ENCODE measurements at regions not wholly inside any gene's neighbourhood (a gene's known extent, or its start where the extent isn't known, plus 50 kb on each side); places are given as distances from the start of the nearest gene placed in this dataset.

GRCh38 chr9:1421436-1421835 is 371.3 kb downstream of the DMRT2 start:
- CTCF ChIA-PET = no interaction called here
- no peak for DNase-seq (ENCODE audit: low read depth, low spot score)
- TF ChIP-seq, protein P1, sequence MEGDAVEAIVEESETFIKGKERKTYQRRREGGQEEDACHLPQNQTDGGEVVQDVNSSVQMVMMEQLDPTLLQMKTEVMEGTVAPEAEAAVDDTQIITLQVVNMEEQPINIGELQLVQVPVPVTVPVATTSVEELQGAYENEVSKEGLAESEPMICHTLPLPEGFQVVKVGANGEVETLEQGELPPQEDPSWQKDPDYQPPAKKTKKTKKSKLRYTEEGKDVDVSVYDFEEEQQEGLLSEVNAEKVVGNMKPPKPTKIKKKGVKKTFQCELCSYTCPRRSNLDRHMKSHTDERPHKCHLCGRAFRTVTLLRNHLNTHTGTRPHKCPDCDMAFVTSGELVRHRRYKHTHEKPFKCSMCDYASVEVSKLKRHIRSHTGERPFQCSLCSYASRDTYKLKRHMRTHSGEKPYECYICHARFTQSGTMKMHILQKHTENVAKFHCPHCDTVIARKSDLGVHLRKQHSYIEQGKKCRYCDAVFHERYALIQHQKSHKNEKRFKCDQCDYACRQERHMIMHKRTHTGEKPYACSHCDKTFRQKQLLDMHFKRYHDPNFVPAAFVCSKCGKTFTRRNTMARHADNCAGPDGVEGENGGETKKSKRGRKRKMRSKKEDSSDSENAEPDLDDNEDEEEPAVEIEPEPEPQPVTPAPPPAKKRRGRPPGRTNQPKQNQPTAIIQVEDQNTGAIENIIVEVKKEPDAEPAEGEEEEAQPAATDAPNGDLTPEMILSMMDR (IDR thresholded peaks at IDR 0.05; ENCODE audit: insufficient read depth, low read length, missing control alignments) = no peak
- H3K4me3 ChIP-seq (ENCODE audit: low read depth, low read length) = no peak overlapping the region
- POLR2A ChIA-PET = no interaction called here

DNA sequence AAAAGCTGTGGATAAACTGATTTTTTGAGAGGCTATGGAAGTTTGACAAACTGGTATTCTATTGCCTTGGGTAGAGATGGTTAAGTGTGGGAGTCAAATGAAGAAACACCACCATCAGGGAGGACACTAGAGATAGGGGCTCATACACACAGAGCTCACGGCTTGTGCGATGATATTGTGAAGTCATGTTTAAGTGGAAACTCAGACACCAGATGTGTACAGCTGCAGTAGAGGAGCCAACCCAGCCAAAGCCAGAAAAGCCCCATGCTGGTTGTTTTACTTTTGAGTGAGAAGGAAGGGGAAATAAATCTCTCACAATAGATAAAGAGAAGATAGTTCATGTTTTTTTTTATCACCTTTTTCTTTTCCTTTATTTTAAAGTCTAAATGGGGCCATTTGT is 377.7 kb downstream of the DMRT2 start:
- TF ChIP-seq, protein P1 (IDR thresholded peaks at IDR 0.05; ENCODE audit: insufficient read depth, low read length, missing control alignments) = no peak
- ChIA-PET POLR2A (no interaction called here), CTCF (interaction anchor here (0.6 kb wide), 1 partner anchor 328 kb away, joined by 3 read pairs; no protein-coding TSS in a partner anchor)
- no peak for DNase-seq (ENCODE audit: low read depth, low spot score)
- H3K4me3 ChIP-seq (ENCODE audit: low read depth, low read length) = no peak overlapping the region

DNA sequence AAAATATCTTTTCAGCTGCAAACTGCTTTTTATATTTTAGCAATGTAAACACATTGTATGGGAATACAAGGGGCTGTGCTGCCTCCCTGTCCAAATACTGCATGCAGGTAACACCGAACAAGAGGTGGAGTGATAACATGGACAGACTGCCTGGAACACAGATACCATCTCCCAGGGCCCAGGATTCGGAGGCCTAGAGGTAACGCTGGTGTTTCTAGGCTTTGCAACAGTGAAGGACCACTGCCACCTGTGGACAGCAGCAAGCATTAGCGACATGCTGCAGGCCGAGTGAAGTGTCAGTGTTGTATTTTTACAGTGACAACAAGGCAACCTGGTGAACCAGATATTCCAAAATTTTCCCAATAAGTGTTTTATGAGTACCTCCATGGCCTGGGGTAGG is 379.1 kb downstream of the DMRT2 start:
- DNase-seq (ENCODE audit: low read depth, low spot score) = no peak
- ChIA-PET POLR2A (no interaction called here), CTCF (interaction anchor here (0.9 to 1.0 kb wide), 2 partner anchors 328 to 329 kb away, joined by 3 read pairs; no protein-coding TSS in a partner anchor)
- TF ChIP-seq, protein P1 (IDR thresholded peaks at IDR 0.05; ENCODE audit: insufficient read depth, low read length, missing control alignments) = peak; percentile 52
- no peak overlapping the region for H3K4me3 ChIP-seq (ENCODE audit: low read depth, low read length)

DNA sequence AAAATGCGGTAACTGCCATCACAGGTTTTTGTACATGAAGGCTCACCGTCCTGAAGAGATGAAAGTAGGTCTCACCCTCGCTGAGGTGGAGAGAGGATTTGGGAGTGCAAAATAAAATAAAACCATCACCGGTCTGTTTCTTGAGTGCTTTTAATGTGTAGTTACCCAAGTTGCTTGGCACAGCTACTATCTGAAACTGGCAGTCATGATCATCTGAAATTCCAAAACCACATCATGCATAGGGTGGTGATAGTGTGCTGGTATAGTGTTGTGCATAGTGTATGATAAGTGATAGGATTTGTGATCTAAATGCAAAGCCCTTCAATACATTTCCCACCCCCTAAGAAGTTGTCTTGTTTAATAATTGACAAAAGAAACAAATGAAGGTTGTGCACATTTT is 381.3 kb downstream of the DMRT2 start:
- CTCF ChIA-PET = no interaction called here
- no peak overlapping the region for H3K4me3 ChIP-seq (ENCODE audit: low read depth, low read length)
- TF ChIP-seq, protein P1 (IDR thresholded peaks at IDR 0.05; ENCODE audit: insufficient read depth, low read length, missing control alignments) = no peak
- POLR2A ChIA-PET = no interaction called here
- no peak for DNase-seq (ENCODE audit: low read depth, low spot score)

DNA sequence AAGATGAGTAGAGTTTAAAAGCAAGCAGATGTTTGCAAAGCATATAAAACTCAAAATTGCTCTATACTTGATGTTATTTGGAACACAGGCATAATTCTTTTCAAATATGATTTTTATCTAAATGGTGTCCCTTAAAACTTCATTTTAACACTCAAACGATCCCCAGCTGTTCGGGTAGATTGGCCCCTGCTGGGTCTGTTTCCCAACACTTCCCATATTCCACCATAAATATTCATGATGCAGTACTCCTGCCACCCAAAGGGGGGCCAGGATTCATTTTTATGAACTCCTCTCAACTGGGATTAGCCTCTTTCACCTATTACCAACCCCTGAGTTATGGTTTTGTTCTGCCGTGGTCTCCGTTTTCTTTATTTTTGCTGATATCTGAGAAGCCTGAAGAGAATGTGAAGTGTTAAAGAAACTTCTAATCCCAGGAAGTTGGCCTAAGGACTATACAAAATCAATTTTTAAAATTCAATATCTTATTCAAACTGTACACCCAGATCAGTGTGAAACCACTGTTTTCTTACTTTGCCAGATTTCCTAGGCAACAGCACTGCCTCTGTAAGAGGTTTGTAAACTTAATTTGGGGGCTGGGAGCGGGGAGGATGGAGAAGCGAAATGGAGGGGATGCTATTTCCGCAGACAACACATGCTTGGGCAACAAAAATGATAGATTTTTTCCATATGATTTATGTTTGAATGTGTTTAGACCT is 384.1 kb downstream of the DMRT2 start:
- TF ChIP-seq, protein P1 (IDR thresholded peaks at IDR 0.05; ENCODE audit: insufficient read depth, low read length, missing control alignments) = no peak
- ChIA-PET POLR2A (no interaction called here), CTCF (no interaction called here)
- no peak for DNase-seq (ENCODE audit: low read depth, low spot score)
- H3K4me3 ChIP-seq (ENCODE audit: low read depth, low read length) = no peak overlapping the region

GRCh38 chr9:1434811-1435210 is 384.7 kb downstream of the DMRT2 start:
- POLR2A ChIA-PET = no interaction called here
- no peak overlapping the region for H3K4me3 ChIP-seq (ENCODE audit: low read depth, low read length)
- TF ChIP-seq, protein P1 (IDR thresholded peaks at IDR 0.05; ENCODE audit: insufficient read depth, low read length, missing control alignments) = no peak
- CTCF ChIA-PET = no interaction called here
- DNase-seq (ENCODE audit: low read depth, low spot score) = no peak

Measured in AG04449 (cell line).